ENCODE measurements at regions not wholly inside any gene's neighbourhood (a gene's known extent, or its start where the extent isn't known, plus 50 kb on each side); places are given as distances from the start of the nearest gene placed in this dataset.

DNA sequence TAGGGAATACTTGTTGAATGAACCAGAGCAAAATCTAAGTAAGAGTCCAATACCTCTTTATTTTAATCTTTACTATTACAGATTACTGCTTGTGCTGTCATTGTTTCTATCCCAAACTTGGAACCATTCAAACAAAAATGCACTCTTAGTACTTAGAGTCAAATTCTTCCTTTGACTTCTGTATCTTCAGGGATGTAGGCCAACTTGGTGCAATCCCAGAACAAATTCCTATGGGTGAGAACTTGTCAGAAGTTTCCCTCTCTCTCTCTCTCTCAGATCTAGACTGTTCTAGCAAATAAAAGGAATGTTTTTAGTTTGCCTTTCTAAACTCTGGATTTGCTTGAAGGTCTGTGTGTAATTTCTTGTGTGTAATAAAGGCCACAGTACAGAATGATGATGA is 329.0 kb upstream of the TMTC4 start:
- in situ Hi-C loops (cut with MboI; ENCODE audit: low pct_unique_long_range_greater_than_20kb, low sequenced_read_pairs, unreplicated experiment), result no loop called here
- TF ChIP-seq, protein P1, sequence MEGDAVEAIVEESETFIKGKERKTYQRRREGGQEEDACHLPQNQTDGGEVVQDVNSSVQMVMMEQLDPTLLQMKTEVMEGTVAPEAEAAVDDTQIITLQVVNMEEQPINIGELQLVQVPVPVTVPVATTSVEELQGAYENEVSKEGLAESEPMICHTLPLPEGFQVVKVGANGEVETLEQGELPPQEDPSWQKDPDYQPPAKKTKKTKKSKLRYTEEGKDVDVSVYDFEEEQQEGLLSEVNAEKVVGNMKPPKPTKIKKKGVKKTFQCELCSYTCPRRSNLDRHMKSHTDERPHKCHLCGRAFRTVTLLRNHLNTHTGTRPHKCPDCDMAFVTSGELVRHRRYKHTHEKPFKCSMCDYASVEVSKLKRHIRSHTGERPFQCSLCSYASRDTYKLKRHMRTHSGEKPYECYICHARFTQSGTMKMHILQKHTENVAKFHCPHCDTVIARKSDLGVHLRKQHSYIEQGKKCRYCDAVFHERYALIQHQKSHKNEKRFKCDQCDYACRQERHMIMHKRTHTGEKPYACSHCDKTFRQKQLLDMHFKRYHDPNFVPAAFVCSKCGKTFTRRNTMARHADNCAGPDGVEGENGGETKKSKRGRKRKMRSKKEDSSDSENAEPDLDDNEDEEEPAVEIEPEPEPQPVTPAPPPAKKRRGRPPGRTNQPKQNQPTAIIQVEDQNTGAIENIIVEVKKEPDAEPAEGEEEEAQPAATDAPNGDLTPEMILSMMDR (IDR thresholded peaks at IDR 0.05; ENCODE audit: extremely low read depth, insufficient read depth, missing control alignments), result no peak
- DNase-seq (ENCODE audit: low spot score), result no peak

DNA sequence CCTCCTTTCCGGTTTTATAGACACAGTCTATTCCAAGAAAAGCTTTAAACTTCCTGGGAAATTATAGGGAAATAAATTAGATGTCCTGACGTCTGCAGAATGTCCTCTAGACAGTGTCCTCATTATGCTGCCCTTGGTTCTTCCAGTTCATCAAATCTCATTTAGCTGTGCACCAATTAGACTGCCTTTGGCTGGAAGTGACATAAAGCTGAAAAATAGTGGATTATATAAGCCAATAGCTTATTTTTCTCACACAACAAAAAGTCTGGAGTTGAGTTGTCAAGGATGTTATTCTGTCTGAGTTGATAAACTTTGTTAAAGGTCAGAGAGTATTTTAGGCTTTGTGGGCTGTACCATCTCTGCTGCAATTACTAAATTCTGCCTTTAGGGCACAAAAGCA is 314.8 kb upstream of the TMTC4 start:
- no peak for DNase-seq (ENCODE audit: low spot score)
- TF ChIP-seq, protein P1 (IDR thresholded peaks at IDR 0.05; ENCODE audit: extremely low read depth, insufficient read depth, missing control alignments), result no peak
- in situ Hi-C loops (cut with MboI; ENCODE audit: low pct_unique_long_range_greater_than_20kb, low sequenced_read_pairs, unreplicated experiment), result no loop called here

DNA sequence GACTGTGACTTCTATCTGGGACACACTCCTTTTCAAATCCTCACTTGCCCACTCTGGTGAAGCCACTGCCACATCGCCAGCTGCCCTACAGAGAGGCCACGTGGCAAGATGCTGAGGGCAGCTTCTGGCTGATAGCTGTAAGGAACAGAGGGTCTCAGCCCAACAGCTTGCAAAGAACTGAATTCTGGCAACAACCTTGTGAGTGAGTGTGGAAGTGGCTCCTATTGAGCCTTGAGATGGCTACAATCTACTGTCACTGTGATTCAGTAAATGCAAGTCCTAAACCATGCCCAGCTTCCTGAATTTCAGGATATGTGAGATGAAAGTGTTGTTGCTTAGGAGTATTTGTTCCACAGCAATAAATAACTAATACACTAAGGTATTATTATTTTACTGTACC is 314.3 kb upstream of the TMTC4 start:
- TF ChIP-seq, protein P1 (IDR thresholded peaks at IDR 0.05; ENCODE audit: extremely low read depth, insufficient read depth, missing control alignments), result no peak
- no peak for DNase-seq (ENCODE audit: low spot score)
- in situ Hi-C loops (cut with MboI; ENCODE audit: low pct_unique_long_range_greater_than_20kb, low sequenced_read_pairs, unreplicated experiment), result no loop called here

DNA sequence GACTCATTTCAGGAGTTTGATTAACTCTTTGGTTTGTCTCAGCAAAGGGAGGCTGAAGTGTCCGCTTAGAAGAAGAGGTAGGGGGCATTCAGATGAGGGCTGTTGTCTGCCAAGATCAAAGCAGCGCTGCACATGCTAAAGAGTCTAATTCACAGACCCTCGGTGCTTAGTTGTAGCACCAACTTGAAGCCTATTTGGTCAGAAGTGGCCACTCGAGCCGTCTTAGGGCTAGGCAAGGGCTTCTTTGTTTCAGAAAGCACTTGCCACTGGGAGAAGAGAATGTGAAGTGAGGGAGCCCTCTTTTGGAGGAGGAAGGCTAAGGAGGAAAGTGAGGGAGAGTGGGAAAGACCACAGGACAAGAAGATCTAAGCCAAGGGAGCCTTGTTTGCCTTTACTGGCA is 313.4 kb upstream of the TMTC4 start:
- no peak for DNase-seq (ENCODE audit: low spot score)
- TF ChIP-seq, protein P1 (IDR thresholded peaks at IDR 0.05; ENCODE audit: extremely low read depth, insufficient read depth, missing control alignments), result no peak
- in situ Hi-C loops (cut with MboI; ENCODE audit: low pct_unique_long_range_greater_than_20kb, low sequenced_read_pairs, unreplicated experiment), result no loop called here

DNA sequence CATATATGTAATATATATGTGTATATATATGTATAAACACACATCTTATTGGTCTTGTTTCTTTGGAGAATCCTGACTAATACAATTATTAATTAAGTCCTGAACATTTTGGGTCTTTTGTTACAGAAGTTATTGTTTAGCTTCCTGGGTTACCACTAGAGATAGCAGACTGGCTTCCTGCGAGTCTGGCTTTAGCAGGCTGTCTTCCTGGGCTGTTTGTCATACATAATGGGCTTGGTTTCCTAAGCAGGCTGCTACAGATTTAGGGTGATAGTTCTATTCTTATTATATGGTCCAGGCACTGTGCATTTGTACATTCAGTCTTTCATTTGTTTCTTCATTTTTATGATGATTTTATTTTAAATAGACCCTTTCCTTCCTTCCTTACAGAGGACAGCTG is 312.0 kb upstream of the TMTC4 start:
- TF ChIP-seq, protein P1 (IDR thresholded peaks at IDR 0.05; ENCODE audit: extremely low read depth, insufficient read depth, missing control alignments), result no peak
- DNase-seq (ENCODE audit: low spot score), result no peak
- in situ Hi-C loops (cut with MboI; ENCODE audit: low pct_unique_long_range_greater_than_20kb, low sequenced_read_pairs, unreplicated experiment), result no loop called here

DNA sequence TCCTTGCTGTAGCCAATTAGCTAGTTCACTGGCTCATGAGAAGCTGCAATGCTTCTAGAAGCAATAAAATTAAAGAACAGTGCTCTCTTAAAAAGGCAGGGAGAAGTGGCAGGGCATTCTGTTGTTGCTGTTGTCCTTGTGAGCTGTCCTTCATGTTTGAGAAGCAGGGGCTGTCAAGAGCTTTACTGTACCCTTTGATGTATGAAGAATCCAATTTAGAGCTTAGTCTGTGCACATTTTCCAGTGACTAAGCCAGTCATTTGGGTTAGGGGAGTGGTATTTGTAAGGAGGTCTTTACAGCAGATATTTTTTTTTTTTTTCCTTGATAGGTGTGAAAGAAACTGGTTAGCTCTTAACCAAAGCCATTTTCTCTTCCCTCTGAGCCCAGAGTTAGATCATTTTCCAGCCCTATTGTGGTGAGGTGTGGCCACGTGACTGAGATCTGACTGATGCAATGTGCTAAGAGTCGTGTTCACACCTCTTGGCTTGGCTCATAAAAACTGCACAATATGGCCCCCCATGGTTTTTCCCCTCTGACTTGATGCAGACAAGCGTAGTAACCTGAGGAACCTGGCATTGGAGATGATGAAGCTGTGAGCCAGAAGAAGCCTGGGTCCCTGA is 309.6 kb upstream of the TMTC4 start:
- in situ Hi-C loops (cut with MboI; ENCODE audit: low pct_unique_long_range_greater_than_20kb, low sequenced_read_pairs, unreplicated experiment), result no loop called here
- TF ChIP-seq, protein P1 (IDR thresholded peaks at IDR 0.05; ENCODE audit: extremely low read depth, insufficient read depth, missing control alignments), result no peak
- no peak for DNase-seq (ENCODE audit: low spot score)

DNA sequence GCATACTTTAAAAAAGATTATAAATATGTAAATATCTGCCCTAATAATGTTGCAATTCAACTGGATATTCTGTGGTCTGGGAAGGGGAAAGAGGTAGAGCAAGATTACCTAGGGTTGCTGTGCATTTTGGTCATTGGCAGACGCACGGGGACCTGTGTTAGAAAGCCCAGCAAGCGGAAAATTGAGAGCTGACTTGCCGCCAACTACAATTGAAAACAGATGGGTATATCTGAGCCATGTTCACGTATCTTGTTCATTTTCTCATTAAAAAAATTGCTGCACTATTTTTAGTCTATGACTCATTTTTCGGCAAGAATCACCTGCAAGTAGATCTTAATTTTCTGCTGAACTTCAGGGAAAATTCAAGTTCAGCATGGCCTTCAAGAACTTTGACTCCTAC is 308.5 kb upstream of the TMTC4 start:
- in situ Hi-C loops (cut with MboI; ENCODE audit: low pct_unique_long_range_greater_than_20kb, low sequenced_read_pairs, unreplicated experiment), result no loop called here
- TF ChIP-seq, protein P1 (IDR thresholded peaks at IDR 0.05; ENCODE audit: extremely low read depth, insufficient read depth, missing control alignments), result no peak
- no peak for DNase-seq (ENCODE audit: low spot score)

All from GM13977 (cell line).